MM.1S (cell line): ENCODE measurements at regions not wholly inside any gene's neighbourhood (a gene's known extent, or its start where the extent isn't known, plus 50 kb on each side); places are given as distances from the start of the nearest gene placed in this dataset.

Experiments used
- DNase-seq: peaks from one replicate; pipeline ENCODE4 v3.0.0-alpha.2; 2015
- H2AFZ ChIP-seq: fragments of 300-600 bp; sonication (generic); 2 replicates; pipeline ENCODE4 v1.6.0; 2016; ENCODE audit warnings: antibody characterized with exemption, low read length
- H3F3A ChIP-seq: fragments of 300-600 bp; sonication (generic); 2 replicates; pipeline ENCODE4 v1.6.1; 2016; ENCODE audit warnings: mild to moderate bottlenecking, antibody characterized with exemption, low read length, moderate library complexity, mixed read lengths; ENCODE audit not compliant: insufficient read depth
- H3K27ac ChIP-seq: fragments of 300-600 bp; sonication (generic); 2 replicates; pipeline ENCODE4 v1.5.1; 2016; ENCODE audit warnings: mild to moderate bottlenecking, low read length
- H3K27me3 ChIP-seq: fragments of 300-600 bp; sonication (generic); replicated peaks from 2 replicates; pipeline ENCODE4 v1.6.0; 2016; ENCODE audit warnings: low read length; ENCODE audit not compliant: insufficient read depth
- H3K36me3 ChIP-seq: fragments of 300-600 bp; sonication (generic); replicated peaks from 2 replicates; pipeline ENCODE4 v1.6.1; 2016; ENCODE audit warnings: mild to moderate bottlenecking, low read length, mixed read lengths; ENCODE audit not compliant: insufficient read depth
- H3K4me1 ChIP-seq: fragments of 300-600 bp; sonication (generic); 2 replicates; pipeline ENCODE4 v1.6.1; 2016; ENCODE audit warnings: low read length, mixed read lengths
- H3K4me2 ChIP-seq: fragments of 300-600 bp; sonication (generic); 2 replicates; pipeline ENCODE4 v1.6.0; 2016; ENCODE audit warnings: low read depth, low read length
- H3K4me3 ChIP-seq: fragments of 300-600 bp; sonication (generic); 2 replicates; pipeline ENCODE4 v1.5.1; 2016; ENCODE audit warnings: low read length, mixed read lengths
- H3K79me2 ChIP-seq: fragments of 300-600 bp; sonication (generic); 2 replicates; pipeline ENCODE4 v1.6.1; 2016; ENCODE audit warnings: mixed run types, low read length, mixed read lengths
- H3K9ac ChIP-seq: fragments of 300-600 bp; sonication (generic); 2 replicates; pipeline ENCODE4 v1.6.1; 2016; ENCODE audit warnings: low read length, mixed read lengths
- H3K9me2 ChIP-seq: fragments of 300-600 bp; sonication (generic); replicated peaks from 2 replicates; pipeline ENCODE4 v1.6.1; 2016; ENCODE audit warnings: mild to moderate bottlenecking, low read length, mixed read lengths; ENCODE audit not compliant: insufficient read depth
- H3K9me3 ChIP-seq: fragments of 300-600 bp; sonication (generic); replicated peaks from 2 replicates; pipeline ENCODE4 v1.6.1; 2016; ENCODE audit warnings: mild to moderate bottlenecking, low read length, mixed read lengths; ENCODE audit not compliant: insufficient read depth
- H4K20me1 ChIP-seq: fragments of 300-600 bp; sonication (generic); 2 replicates; pipeline ENCODE4 v1.6.1; 2016; ENCODE audit warnings: mild to moderate bottlenecking, low read length, moderate library complexity, mixed read lengths; ENCODE audit not compliant: insufficient read depth
- CTCF ChIP-seq: fragments of 300-600 bp; sonication (generic); IDR thresholded peaks from 2 replicates; pipeline ENCODE4 v1.5.1; 2016; ENCODE audit warnings: antibody characterized with exemption, low read length, mixed read lengths
- EZH2 ChIP-seq: fragments of 300-600 bp; sonication (generic); optimal IDR thresholded peaks from 2 replicates; pipeline ENCODE3; 2017; ENCODE audit warnings: low read depth, mild to moderate bottlenecking, antibody characterized with exemption, low read length, mixed read lengths
- EZH2phosphoT487 ChIP-seq: fragments of 300-600 bp; sonication (generic); IDR thresholded peaks from 2 replicates; pipeline ENCODE4 v1.6.1; 2018; ENCODE audit warnings: antibody characterized with exemption, low read length

- H3K27me3 ChIP-seq, result no peaks in the 10 kb centered on the region
- TF ChIP-seq EZH2phosphoT487, result no peak
- TF ChIP-seq CTCF, result no peak
- TF ChIP-seq EZH2, result no peak
- no peak overlapping the region for H3K27ac ChIP-seq
- H2AFZ ChIP-seq, result no peak overlapping the region
- no peaks in the 10 kb centered on the region for H3K4me1 ChIP-seq
- no peak overlapping the region for H3K4me2 ChIP-seq
- no peaks in the 10 kb centered on the region for H3K9me3 ChIP-seq
- DNase-seq, result no peak
- no peaks in the 10 kb centered on the region for H3F3A ChIP-seq
- no peaks in the 10 kb centered on the region for H3K9me2 ChIP-seq
- no peaks in the 10 kb centered on the region for H3K79me2 ChIP-seq
- no peak overlapping the region for H3K4me3 ChIP-seq
- H3K36me3 ChIP-seq, result no peaks in the 10 kb centered on the region
- H3K9ac ChIP-seq, result no peak overlapping the region
- H4K20me1 ChIP-seq, result no peaks in the 10 kb centered on the region
These were observed 75.7 kb upstream of the PPM1H start for GRCh38 chr12:63010698-63011097.

DNA sequence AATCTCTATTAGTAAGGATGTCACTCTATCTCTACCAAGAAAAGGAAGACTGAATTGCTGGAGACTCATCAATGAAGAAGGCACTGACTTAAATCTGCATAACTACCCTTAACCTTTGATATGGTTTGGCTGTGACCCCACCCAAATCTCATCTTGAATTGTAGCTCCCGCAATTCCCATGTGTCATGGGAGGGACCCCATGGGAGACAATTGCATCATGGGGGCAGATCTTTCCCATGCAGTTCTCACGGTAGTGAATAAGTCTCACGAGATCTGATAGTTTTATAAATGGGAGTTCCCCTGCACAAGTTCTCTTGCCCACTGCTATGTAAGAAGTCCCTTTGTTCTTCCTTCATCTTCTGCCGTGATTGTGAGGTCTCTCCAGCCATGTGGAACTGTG, 73.4 kb upstream of the PPM1H start:
- TF ChIP-seq EZH2phosphoT487 (no peak), CTCF (no peak), EZH2 (no peak)
- H3K27ac ChIP-seq, result no peak overlapping the region
- DNase-seq, result no peak

DNA sequence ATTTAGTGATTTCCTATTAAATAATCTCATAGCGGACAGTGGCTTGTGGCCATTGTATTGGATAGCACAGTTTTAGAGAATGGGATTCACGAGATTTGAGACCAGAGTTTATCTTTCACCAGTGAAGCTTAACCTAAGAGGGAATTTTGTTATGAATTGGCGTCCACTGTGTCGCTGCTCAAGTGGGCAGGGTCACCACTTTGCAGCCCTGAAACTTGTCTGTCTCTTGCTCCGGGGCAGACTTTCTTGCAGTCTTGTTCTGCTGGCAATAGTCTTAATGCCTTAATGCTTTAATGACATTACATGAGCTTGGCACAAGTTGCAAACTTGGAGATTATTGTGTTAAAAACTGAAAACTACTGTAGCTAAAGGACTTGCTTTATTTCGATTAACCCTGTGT, 72.8 kb upstream of the PPM1H start:
- H3K27me3 ChIP-seq, result no peaks in the 10 kb centered on the region
- H3K79me2 ChIP-seq, result no peaks in the 10 kb centered on the region
- H3K36me3 ChIP-seq, result no peaks in the 10 kb centered on the region
- no peaks in the 10 kb centered on the region for H4K20me1 ChIP-seq
- DNase-seq, result no peak
- TF ChIP-seq EZH2phosphoT487 (no peak), CTCF (no peak), EZH2 (no peak)
- no peak overlapping the region for H3K9ac ChIP-seq
- H2AFZ ChIP-seq, result no peak overlapping the region
- no peaks in the 10 kb centered on the region for H3F3A ChIP-seq
- no peak overlapping the region for H3K27ac ChIP-seq
- H3K9me3 ChIP-seq, result no peaks in the 10 kb centered on the region
- H3K4me3 ChIP-seq, result no peak overlapping the region
- H3K9me2 ChIP-seq, result no peaks in the 10 kb centered on the region
- H3K4me1 ChIP-seq, result no peaks in the 10 kb centered on the region
- no peak overlapping the region for H3K4me2 ChIP-seq

More for the DNA sequence above, 73.4 kb upstream of the PPM1H start:
- Histone ChIP-seq H3K36me3 (no peaks in the 10 kb centered on the region), H3K4me2 (no peak overlapping the region), H3K27me3 (no peaks in the 10 kb centered on the region), H3K9me3 (no peaks in the 10 kb centered on the region), H3K9ac (no peak overlapping the region), H3F3A (no peaks in the 10 kb centered on the region), H3K4me1 (no peaks in the 10 kb centered on the region), H4K20me1 (no peaks in the 10 kb centered on the region), H3K9me2 (no peaks in the 10 kb centered on the region), H3K79me2 (no peaks in the 10 kb centered on the region), H2AFZ (no peak overlapping the region), H3K4me3 (no peak overlapping the region)
